Glutamatergic neuron (in vitro differentiated cells): ENCODE measurements at regions not wholly inside any gene's neighbourhood (a gene's known extent, or its start where the extent isn't known, plus 50 kb on each side); places are given as distances from the start of the nearest gene placed in this dataset.

Experiments
- DNase-seq: peaks from one replicate; pipeline ENCODE4 v3.0.0; 2022
- H3K27ac Mint-ChIP-seq: one replicate; pipeline ENCODE4 v1.8.0; 2020; ENCODE audit warnings: mild to moderate bottlenecking, mixed read lengths, inconsistent platforms; ENCODE audit not compliant: unreplicated experiment
- H3K27me3 Mint-ChIP-seq: one replicate; pipeline ENCODE4 v1.8.0; 2020; ENCODE audit warnings: mild to moderate bottlenecking, moderate library complexity, mixed read lengths, inconsistent platforms; ENCODE audit not compliant: unreplicated experiment
- H3K36me3 Mint-ChIP-seq: one replicate; pipeline ENCODE4 v1.8.0; 2020; ENCODE audit warnings: mild to moderate bottlenecking, mixed read lengths, inconsistent platforms; ENCODE audit not compliant: unreplicated experiment
- H3K4me1 Mint-ChIP-seq: one replicate; pipeline ENCODE4 v1.8.0; 2020; ENCODE audit warnings: mild to moderate bottlenecking, low read depth, mixed read lengths, inconsistent platforms; ENCODE audit not compliant: unreplicated experiment
- H3K4me3 Mint-ChIP-seq: one replicate; pipeline ENCODE4 v1.8.0; 2020; ENCODE audit warnings: mild to moderate bottlenecking, mixed read lengths, inconsistent platforms; ENCODE audit not compliant: unreplicated experiment
- H3K9me3 Mint-ChIP-seq: one replicate; pipeline ENCODE4 v1.8.0; 2020; ENCODE audit warnings: mild to moderate bottlenecking, moderate library complexity, mixed read lengths, inconsistent platforms; ENCODE audit not compliant: unreplicated experiment
- CTCF ChIP-seq: fragments of 200-600 bp; sonication (generic); IDR thresholded peaks from one replicate; pipeline ENCODE4 v1.5.0; 2021; ENCODE audit not compliant: partially characterized antibody, unreplicated experiment

GRCh38 chrX:10761447-10761846 is 141.1 kb upstream of the MID1 start:
- no peaks in the 10 kb centered on the region for H3K27me3 Mint-ChIP-seq
- H3K4me1 Mint-ChIP-seq, result peaks cover 2% of the 10 kb centered on the region
- no peak for TF ChIP-seq CTCF
- no peaks in the 10 kb centered on the region for H3K36me3 Mint-ChIP-seq
- H3K4me3 Mint-ChIP-seq, result no peak overlapping the region
- no peak for DNase-seq
- H3K27ac Mint-ChIP-seq, result no peak overlapping the region
- H3K9me3 Mint-ChIP-seq, result no peaks in the 10 kb centered on the region

- Mint-ChIP-seq H3K4me3 (peak overlapping the region; percentile 81), H3K27ac (peak overlapping the region; percentile 98)
- no peak for DNase-seq
Observed at GRCh38 chrX:10769195-10769594, 148.8 kb upstream of the MID1 start.

GRCh38 chrX:10769696-10770619 is 149.6 kb upstream of the MID1 start:
- no peak for TF ChIP-seq CTCF
- H3K9me3 Mint-ChIP-seq, result no peaks in the 10 kb centered on the region
- peaks cover 9% of the 10 kb centered on the region for H3K4me1 Mint-ChIP-seq
- no peaks in the 10 kb centered on the region for H3K36me3 Mint-ChIP-seq
- H3K27me3 Mint-ChIP-seq, result no peaks in the 10 kb centered on the region
- DNase-seq, result no peak
- H3K4me3 Mint-ChIP-seq, result peak overlapping the region; percentile 81
- peak overlapping the region; percentile 98 for H3K27ac Mint-ChIP-seq

More at GRCh38 chrX:10769195-10769594, 148.8 kb upstream of the MID1 start:
- peak; percentile 35 for TF ChIP-seq CTCF
- no peaks in the 10 kb centered on the region for H3K27me3 Mint-ChIP-seq
- H3K4me1 Mint-ChIP-seq, result peaks cover 9% of the 10 kb centered on the region
- H3K36me3 Mint-ChIP-seq, result no peaks in the 10 kb centered on the region
- no peaks in the 10 kb centered on the region for H3K9me3 Mint-ChIP-seq

GRCh38 chrX:10773318-10773717 is 152.9 kb upstream of the MID1 start:
- DNase-seq, result no peak
- Mint-ChIP-seq H3K4me3 (no peak overlapping the region), H3K27me3 (no peaks in the 10 kb centered on the region), H3K4me1 (peaks cover 9% of the 10 kb centered on the region), H3K27ac (no peak overlapping the region), H3K36me3 (no peaks in the 10 kb centered on the region), H3K9me3 (no peaks in the 10 kb centered on the region)
- no peak for TF ChIP-seq CTCF

GRCh38 chrX:10781847-10782530 is 161.6 kb upstream of the MID1 start:
- Mint-ChIP-seq H3K4me1 (no peaks in the 10 kb centered on the region), H3K4me3 (no peak overlapping the region), H3K27ac (no peak overlapping the region), H3K27me3 (peaks cover 2% of the 10 kb centered on the region), H3K36me3 (no peaks in the 10 kb centered on the region), H3K9me3 (no peaks in the 10 kb centered on the region)
- no peak for TF ChIP-seq CTCF
- no peak for DNase-seq
